ENCODE measurements at regions not wholly inside any gene's neighbourhood (a gene's known extent, or its start where the extent isn't known, plus 50 kb on each side); places are given as distances from the start of the nearest gene placed in this dataset.

DNA sequence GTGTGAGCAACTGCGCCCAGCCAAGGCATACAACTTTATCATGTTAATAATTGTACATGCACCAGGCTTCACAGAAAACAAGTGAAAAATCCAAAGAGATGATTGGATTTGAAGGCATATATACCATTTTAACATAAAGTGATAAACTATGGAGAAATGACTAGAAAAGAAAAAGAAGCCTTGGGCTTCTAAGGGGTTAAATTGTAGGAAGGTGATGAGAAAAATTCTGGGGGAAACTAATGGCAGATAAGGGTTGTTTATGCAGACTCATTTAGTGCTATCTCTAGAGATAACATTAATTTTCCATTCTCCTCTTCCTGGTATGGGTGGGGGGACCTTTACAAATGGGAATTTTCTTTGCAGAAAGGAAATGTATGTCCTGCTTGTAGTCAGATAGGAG lies 154.0 kb downstream of the TMEM17 start:
- TF ChIP-seq EP300 (IDR thresholded peaks at IDR 0.05), result no peak
- TF ChIP-seq POLR2AphosphoS5 (IDR thresholded peaks at IDR 0.05), result no peak
- no peak for TF ChIP-seq POLR2A (IDR thresholded peaks at IDR 0.05)

Data from stomach (tissue), 4 donors.